GM18867 (cell line): ENCODE measurements at regions not wholly inside any gene's neighbourhood (a gene's known extent, or its start where the extent isn't known, plus 50 kb on each side); places are given as distances from the start of the nearest gene placed in this dataset.
"Not testable (repeated sequence)": the region's sequence is repeated elsewhere in the genome, so short reads cannot be mapped to it uniquely, and the experiment has no call there.

Experiments
- ATAC-seq: cut with Tn5 transposase; IDR thresholded peaks from one replicate; pipeline ENCODE4 v1.9.1; 2021; ENCODE audit warnings: mild to moderate bottlenecking, moderate library complexity; ENCODE audit not compliant: unreplicated experiment

DNA sequence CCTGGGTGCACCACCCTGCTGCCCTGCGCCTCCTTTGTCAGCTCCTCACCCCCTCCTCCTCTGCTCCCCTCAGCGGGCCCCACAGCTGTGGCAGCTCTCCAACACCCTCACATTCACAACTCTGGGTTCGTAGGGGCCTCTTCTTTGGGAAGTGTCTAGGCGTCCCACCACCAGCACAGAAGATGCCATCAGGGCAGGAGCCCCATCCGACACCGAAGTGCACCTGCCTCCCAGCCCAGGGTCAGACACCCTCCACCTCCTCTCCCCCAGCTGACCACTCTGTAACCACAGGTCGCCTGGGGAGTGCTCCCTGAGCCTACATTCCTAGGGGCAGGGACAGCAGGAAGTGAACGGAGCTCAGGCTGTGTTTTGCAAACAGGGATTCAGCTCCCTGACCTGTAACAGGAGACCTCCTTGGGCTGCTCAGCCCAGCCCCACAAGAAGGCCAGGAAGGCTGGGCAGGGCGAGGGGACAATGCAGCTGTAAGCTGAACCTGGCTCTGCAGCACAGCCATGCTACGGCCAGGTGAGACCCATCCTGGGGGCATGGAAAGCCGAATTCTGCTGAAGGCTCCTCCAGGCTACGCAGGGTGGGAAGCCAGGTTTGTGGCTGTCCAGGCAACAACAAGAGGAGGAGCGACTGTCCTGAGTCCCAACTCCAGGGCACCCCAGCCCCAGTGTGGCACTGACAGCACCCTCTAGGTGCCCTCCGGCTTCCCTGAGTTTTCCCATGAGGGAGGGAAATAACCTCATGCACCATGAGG, 269.0 kb downstream of the GOLGA6L6 start:
- ATAC-seq: no peak

DNA sequence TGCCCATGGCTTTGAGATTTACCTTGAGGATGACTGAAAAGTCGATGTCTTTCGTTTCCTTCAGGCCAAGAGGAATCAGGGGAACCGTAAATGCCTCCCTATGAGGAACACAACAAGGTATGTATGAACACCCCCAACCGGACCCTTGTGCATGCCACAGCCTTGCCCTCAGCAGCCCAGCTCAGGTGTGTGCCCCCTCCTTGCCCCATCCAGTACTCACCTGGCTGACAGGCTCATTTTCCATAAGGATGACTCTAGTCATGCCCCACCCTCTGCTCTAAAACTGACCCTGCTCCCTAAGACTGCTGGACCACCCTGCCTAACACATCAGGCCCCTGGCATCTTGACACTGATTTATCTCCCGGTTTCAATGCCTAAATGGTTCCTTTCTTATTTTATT, 270.0 kb downstream of the GOLGA6L6 start:
- no peak for ATAC-seq

DNA sequence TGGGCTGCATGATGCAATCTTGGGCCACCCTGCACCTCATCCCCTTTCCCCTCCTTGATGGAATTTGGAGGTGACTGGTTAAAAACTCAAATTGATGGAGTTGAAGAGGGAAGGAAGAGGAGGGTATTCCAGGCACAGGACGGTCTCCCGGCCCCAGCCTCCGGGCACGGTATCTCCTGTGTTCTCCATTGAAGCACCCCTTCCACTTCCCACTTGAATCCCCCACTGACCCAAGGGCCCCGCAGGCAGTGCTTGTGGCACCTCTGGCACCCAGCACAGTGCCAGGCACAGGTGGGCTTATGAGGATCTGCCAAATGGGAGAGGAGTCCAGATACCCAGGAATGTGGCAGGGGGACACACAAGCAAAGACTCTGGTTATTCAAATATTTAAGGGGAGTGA, 271.6 kb downstream of the GOLGA6L6 start:
- not testable (repeated sequence) for ATAC-seq

DNA sequence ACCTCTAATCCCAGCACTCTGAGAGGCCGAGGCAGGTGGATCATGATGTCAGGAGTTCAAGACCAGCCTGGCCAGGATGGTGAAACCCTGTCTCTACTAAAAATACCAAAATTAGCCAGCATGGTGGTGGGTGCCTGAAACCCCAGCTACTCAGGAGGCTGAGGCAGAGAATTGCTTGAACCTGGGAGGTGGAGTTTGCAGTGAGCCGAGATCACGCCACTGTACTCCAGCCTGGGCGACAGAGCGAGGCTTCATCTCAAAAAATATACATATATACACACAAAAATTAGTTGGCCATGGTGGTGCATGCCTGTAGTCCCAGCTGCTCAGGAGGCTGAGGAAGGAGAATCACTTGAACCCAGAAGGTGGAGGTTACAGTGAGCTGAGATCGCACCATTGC, 273.6 kb downstream of the GOLGA6L6 start:
- ATAC-seq: not testable (repeated sequence)

DNA sequence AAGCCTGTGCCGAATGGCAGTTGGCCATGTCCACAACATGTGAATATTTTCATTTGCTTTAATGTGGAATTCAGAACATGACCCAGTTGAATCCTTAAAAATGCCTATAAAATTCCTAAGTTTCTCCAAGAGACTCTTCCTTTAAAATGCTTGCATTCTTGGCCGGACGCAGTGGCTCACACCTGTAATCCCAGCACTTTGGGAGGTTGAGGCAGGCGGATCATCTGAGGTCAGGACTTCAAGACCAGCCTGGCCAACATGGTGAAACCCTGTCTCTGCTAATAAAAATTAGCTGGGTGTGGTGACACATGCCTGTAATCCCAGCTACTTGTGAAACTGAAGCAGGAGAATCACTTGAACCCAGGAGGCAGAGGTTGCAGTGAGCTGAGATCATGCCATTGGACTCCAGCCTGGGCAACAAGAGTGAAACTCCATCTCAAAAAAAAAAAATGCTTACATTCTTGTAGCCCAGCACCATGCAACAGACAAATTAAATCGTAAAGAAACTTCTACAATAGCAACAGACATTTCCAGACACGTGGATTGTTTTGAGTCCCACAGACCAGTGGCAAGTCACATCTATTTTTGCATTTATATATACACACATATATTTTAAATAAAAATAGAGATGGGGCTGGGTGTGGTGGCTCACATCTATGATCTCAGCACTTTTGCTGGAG, 274.4 kb downstream of the GOLGA6L6 start:
- ATAC-seq: not testable (repeated sequence)

DNA sequence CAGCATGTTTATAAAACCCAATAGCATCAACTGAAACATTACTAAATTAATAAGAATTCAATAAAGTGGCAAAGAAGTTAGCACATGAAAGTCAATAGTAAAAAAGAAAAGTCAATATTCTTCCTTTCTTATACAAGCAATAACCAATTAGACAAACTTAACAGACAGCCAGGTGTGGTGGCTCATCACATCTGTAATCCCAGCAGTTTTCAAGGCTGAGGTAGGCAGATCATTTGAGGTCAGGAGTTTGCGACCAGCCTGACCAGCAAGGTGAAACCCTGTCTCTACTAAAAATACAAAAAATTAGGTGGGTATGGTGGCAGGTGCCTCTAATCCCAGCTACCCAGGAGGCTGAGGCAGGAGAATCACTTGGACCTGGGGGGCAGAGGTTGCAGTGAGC, 275.9 kb downstream of the GOLGA6L6 start:
- ATAC-seq: not testable (repeated sequence)

DNA sequence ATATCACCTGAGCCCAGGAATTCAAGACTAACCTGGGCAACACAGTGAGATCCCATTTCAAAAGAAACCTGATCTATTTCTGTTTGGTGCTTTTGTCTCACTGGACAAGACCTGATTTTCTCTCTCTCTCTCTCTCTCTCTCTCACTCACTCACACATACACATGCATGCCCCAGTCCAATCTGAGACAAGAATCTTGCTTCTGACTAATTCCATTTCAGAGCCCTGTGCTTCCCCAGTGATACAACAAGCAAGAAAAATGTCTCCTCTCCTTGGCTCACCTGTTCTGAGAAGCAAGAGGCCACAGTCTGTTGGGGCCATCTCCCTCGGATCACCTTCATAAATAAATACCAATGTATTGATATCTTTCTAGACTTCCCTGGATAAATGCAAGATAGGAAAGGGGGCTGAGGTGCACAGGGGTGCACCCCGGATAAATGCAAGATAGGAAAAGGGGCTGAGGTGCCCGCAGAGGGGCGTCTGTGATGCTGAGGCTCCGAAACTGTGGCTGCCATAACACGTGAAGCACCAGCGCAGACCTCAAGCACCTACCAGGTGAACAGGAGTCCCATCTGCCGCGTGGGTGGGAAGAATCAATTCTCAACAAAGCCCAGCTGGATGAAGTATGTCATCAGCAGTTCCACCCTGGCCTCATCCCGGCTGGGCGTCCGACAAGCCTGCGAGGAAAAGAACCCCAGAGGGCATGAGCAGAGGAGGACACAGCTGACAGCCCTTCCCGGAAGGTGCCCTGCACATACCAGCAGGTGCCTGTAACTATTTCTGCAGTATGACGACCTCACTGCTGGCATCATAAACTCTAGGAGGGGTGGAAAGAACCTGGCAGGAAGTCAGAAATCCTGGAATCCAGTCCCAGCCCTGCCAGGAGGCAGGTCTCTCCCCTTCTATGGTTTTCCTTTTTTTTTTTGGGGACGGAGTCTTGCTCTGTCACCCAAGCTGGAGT, 280.0 kb downstream of the GOLGA6L6 start:
- not testable (repeated sequence) for ATAC-seq

DNA sequence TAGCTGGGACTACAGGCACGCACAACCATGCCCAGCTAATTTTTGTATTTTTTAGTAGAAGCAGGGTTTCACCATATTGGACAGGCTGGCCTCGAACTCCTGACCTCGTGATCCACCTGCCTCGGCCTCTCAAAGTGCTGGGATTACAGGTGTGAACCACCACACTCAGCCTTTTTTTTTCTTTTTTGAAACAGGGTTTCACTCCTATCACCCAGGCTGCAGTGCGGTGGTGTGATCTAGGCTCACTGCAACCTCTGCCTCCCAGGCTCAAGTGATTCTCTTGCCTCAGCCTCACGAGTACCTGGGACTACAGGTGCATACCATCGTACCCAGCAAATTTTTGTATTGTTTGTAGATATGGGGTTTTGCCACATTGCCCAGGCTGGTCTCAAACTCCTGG, 280.9 kb downstream of the GOLGA6L6 start:
- not testable (repeated sequence) for ATAC-seq

DNA sequence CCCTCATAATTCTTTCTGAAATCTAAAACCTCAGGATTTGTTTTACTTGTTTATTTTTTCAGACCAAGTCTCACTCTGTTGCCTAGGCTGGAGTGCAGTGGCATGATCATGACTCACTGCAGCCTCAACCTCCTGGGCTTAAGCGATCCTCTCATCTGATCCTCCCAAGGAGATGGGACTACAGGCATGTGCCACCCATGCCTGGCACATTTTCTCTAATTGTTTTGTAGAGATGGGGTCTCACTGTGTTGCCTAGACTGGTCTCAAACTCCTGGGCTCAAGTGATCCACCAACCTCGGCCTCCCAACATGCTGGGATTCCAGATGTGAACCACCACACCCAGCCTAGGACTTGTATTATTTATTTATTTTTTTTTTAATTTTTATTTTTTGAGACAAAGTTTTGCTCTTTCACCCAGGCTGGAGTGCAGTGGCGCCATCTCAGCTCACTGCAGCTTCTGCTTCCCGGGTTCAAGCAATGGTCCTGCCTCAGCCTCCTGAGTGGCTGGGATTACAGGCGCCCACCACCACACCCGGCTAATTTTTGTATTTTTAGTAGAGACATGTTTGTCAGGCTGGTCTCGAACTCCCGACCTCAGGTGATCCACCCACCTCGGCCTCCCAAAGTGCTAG, 281.9 kb downstream of the GOLGA6L6 start:
- ATAC-seq: not testable (repeated sequence)

DNA sequence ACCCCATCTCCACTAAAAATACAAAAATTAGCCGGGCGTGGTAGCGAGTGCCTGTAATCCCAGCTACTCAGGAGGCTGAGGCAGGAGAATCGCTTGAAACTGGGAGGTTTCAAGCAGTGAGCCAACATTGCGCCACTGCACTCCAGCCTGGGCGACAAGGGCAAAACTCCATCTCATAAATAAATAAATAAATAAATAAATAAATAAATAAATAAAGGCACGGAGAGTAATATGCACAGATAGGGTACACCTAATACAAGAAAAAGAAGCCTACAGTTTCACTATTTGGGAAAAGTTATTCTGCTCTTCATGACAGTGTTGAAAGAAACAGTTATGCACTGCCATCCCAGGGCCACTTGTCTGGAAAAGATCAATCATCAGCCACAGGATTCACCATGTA, 285.2 kb downstream of the GOLGA6L6 start:
- not testable (repeated sequence) for ATAC-seq

DNA sequence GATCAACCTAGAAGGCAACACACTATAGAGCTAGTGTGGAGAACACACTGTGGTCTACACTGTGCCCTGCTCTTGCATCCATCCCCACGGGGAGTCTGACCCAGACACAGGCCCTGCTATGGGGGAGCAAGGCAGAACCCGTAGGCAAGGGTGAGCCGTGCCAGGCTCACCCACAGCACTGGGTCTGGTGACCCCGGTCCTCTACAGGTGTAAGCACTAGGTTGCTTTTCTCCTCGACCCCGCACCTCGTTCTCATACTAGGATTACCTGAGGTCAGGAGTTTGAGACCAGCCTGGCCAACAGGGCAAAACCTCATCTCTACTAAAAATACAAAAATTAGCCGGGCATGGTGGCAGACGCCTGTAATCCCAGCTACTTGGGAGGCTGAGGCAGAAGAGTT, 286.0 kb downstream of the GOLGA6L6 start:
- ATAC-seq: not testable (repeated sequence)

DNA sequence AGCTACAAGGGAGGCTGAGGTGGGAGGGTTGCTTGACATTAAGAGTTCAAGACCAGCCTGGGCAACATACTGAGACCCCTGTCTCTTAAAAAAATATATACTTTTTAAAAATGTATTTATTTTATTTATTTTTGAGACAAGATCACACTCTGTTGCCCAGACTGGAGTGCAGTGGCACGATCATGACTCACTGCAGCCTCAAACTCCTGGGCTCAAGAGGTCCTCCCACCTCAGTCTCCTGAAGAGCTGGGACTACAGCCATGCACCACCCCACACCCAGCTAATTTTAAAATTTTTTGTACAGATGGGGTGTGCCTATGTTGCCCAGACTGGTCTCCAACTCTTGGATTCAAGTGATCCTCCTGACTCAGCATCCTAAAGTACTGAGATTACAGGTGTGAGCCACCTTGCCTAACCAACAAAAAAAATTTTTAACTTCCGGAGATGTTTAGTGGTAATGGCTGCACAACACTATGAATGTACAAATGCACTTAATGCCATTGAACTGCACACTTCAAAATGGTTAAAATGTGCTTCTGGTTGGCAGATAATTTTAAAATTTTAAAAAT, 288.5 kb downstream of the GOLGA6L6 start:
- ATAC-seq: not testable (repeated sequence)

DNA sequence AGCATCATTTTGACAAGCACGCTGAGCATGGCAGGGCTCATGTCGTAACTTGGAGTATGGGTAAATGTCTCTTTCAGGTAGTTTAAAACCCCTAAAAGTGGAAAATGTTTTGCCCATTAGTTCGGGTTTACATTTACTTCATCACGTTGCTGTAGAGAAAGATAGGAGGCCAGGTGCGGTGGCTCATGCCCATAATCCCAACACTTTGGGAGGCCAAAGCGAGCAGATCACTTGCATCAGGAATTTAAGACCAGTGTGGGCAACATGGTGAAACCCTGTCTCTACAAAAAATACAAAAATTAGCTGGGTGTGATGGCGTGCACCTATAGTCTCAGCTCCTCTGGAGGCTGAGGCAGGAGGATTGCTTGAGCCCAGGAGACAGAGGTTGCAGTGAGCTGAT, 289.6 kb downstream of the GOLGA6L6 start:
- not testable (repeated sequence) for ATAC-seq

DNA sequence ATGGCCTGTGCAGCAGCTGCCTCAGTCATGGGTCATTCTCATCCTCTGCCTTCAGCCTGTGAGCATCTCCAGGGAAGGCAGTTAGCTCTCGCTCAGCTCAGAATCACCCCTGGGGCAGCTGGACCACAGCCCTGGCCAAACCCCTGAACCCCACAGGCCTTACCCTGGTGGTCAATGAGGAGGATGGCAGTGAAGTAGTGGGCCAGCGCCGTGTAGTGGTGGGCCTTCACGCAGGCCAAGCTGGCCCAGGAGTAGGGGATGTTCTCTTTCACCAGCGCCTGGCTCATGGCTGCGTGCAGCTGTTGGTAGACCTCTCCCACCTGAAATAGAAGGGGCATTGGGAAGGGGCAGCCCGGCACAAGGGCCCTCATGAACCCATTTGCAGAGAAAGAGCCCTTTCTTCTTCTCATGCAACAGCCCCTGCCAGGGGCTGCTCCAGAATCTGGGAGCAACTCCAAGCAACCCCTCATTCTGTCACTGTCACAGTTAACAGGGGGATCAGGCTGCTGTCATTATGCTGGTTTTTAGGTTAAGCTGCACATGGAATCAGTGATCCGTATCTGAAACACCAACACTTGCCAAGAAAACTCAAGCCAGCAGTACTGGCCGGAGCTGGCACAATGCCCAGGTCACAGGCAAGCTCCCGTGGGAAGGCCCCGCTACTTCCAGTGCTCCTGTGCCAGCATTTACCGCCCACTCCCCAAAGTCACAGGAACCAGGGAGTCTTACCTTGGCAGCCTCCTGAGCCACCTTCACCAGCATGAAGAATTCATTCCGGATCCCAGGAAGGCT, 290.2 kb downstream of the GOLGA6L6 start:
- not testable (repeated sequence) for ATAC-seq

DNA sequence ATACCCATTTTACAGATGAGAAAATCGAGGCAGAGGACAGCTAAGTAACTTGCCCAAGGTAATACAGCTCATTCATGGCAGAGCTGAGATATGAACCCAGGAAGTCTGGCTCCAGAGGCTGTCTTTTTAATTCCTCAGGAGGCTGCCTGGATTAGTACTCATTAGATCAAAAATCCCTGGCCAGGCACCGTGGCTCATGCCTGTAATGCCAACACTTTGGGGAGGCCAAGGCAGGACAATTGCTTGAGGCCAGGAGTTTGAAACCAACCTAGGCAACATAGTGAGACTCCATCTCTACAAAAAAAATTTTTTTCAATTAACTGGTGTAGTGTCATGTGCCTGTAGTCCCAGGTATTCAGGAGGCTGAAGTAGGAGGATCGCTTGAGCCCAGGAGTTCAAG, 291.4 kb downstream of the GOLGA6L6 start:
- not testable (repeated sequence) for ATAC-seq

DNA sequence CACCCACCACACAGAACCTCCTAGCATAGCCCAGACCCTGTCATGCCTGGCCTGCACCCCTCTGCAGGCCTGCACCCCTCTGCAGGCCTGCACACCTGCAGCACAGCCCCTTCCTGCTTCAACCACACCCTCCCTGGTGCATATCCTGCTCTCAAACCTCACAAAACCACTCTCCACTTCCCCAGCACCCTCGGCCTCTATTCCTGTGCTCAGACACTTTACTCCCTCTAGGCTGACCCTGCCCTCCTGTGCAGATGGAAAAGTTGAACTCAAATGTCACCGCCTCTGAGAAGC, 292.0 kb downstream of the GOLGA6L6 start:
- ATAC-seq: not testable (repeated sequence)

DNA sequence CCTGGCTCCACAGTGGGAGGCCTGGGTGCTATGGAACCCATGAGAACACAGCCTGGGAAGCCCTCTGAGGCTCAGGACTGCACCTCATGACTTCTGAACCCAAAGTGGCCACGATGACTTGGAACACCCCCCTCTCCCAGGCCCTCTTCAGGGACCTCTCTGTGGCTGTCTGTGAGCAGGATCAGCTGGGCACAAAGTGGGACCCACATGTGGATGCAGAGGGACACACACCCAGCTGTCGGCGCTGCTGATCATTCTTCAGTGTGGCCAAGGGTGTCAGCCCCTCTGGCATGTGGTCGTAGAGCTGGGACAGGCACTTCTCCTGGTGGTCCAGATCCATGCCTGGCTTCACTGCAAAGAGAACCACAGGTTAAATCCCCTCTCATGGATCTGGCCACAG, 293.2 kb downstream of the GOLGA6L6 start:
- not testable (repeated sequence) for ATAC-seq

DNA sequence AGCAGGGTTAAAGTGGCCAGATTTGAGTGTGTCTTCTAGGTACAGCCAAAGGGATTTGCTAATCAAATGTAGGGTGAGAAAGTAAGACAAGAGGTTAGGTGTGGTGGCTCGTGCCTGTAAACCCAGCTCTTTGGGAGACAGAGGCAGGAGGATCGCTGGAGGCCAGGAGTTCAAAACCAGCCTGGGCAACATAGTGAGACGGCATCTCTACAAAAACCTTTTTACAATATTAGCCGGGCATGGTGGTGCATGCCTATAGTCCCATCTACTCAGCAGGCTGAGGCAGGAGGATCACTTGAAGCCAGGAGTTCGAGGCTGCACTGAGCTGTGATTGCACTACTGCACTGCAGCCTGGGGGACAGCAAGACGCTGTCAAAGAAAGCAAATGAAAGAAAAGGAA, 294.5 kb downstream of the GOLGA6L6 start:
- ATAC-seq: not testable (repeated sequence)

DNA sequence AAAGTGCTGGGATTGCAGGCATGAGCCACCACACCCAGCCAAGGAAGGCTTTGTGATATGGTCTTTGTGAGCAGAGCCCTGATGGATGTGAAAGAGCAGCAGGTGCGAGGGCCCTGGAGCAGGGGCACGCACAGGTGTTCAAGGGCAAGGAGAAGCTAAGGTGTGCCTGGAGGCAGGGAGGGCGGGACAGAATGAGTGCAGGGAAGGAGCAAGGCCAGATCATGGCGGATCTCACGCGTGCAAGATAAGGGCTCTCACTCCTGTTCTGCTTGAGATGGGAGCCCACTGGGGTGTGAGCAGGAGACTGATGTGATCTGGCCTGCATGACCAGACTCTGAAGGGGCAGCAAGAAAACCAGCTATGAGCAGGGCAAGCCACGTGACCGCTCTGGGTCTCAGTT, 295.0 kb downstream of the GOLGA6L6 start:
- not testable (repeated sequence) for ATAC-seq

DNA sequence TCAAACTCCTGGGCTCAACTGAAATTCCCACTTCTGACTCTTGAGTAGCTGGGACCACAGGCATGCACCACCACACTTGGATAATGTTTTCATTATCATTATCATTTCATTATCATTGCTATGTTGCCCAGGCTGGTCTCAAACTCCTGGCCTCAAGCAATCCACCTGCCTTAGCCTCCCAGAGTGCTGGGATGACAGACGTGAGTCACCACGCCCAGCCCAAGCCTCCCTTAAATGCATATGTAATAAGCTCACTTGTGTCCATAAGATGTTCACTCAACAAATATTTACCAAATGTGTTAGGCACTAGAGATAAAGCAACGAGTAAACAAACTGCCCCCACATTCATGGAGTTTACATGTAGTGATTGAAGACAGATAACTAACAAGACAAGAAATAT, 295.7 kb downstream of the GOLGA6L6 start:
- ATAC-seq: not testable (repeated sequence)
